Left lobe of liver (tissue), 2 donors: ENCODE measurements at regions not wholly inside any gene's neighbourhood (a gene's known extent, or its start where the extent isn't known, plus 50 kb on each side); places are given as distances from the start of the nearest gene placed in this dataset.

Experiments
- ATAC-seq: fragments of 200-7000 bp; cut with Tn5 transposase; one replicate; pipeline ENCODE4 v1.9.1; 2020; ENCODE audit warnings: mild to moderate bottlenecking, moderate library complexity
- DNase-seq: peaks from one replicate; pipeline ENCODE4 v3.0.0-alpha.2; 2020; ENCODE audit warnings: low spot score
- donor health status: DM: no; HTN: no; CAD: no; lungs with moderate emphysema.
- donor health status: DM: no; HTN: yes; CAD: no.

- ATAC-seq (no peak), DNase-seq (no peak)
Observed at GRCh38 chr5:62691946-62692345, 113.3 kb downstream of the LRRC70 start.

- ATAC-seq (no peak), DNase-seq (no peak)
Observed at GRCh38 chr5:62690421-62690820, 111.8 kb downstream of the LRRC70 start.

GRCh38 chr5:62689599-62690368 is 111.2 kb downstream of the LRRC70 start:
- ATAC-seq = no peak
- DNase-seq = no peak

- DNase-seq (no peak), ATAC-seq (no peak)
Observed at GRCh38 chr5:62686692-62687091, 108.1 kb downstream of the LRRC70 start.

- ATAC-seq = no peak
Observed at GRCh38 chr5:62685221-62685620, 106.6 kb downstream of the LRRC70 start.

GRCh38 chr5:62684310-62684709 is 105.7 kb downstream of the LRRC70 start:
- ATAC-seq (no peak), DNase-seq (no peak)

More at GRCh38 chr5:62685221-62685620, 106.6 kb downstream of the LRRC70 start:
- DNase-seq = no peak

- ATAC-seq (no peak), DNase-seq (no peak)
Observed at GRCh38 chr5:62682059-62682458, 103.4 kb downstream of the LRRC70 start.

- ATAC-seq (no peak), DNase-seq (no peak)
Observed at GRCh38 chr5:62681117-62681850, 102.7 kb downstream of the LRRC70 start.

GRCh38 chr5:62680121-62680520 is 101.5 kb downstream of the LRRC70 start:
- no peak for DNase-seq

More at GRCh38 chr5:62680121-62680520, 101.5 kb downstream of the LRRC70 start:
- no peak for ATAC-seq
